NCI-H2029 treated with DMSO at 0.1 percent for 48 hours (cell line): ENCODE measurements at regions not wholly inside any gene's neighbourhood (a gene's known extent, or its start where the extent isn't known, plus 50 kb on each side); places are given as distances from the start of the nearest gene placed in this dataset.
A peak's percentile ranks its signal among the peaks of the same experiment; 100 is the strongest.
"Not testable (repeated sequence)": the region's sequence is repeated elsewhere in the genome, so short reads cannot be mapped to it uniquely, and the experiment has no call there.

ENCODE experiments used
- DNase-seq: peaks from one replicate; lab custom pipeline; 2025; lab: John Stamatoyannopoulos, UW

- DNase-seq: peak; percentile 68
Measured at GRCh38 chr10:78458983-78459638, 425.4 kb downstream of the RPS24 start.

DNA sequence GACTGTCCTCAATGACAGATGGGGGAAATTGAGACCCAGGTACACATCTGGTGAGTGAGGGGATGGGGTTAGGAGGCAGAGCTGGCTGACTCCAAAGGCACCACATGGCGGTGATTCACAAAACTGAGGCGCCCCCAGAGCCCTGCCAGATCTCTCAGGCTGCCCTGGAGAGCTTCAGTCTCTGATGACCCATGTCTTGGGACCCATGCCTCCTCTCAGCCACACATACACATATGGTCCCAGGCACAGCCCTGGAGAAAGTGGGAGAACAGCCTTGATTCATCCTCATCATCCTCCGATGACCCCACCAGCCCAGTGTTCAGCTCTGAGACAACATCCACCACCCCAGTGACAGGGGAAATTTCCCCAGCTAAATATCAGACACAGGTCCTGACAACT lies 426.0 kb downstream of the RPS24 start:
- no peak for DNase-seq

DNA sequence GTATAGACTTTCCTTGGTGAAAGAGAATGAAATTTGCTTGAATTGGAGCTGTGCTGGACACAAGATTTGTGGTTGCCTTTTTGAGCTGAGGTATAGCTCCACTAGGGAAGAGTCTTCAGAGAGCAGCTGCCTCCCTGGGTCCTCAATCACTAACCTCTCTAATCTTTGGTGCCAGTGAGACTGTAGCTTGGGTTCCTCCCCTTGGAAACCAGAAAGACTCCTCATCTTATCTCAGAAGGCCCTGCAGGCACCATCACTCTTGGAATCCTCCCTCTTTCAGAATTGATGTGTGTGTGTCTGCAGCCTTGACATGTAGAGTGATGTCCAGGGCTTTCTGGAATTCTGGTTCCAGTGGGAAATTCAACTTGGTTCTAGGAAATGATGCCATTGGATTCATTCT lies 426.5 kb downstream of the RPS24 start:
- DNase-seq: no peak

DNA sequence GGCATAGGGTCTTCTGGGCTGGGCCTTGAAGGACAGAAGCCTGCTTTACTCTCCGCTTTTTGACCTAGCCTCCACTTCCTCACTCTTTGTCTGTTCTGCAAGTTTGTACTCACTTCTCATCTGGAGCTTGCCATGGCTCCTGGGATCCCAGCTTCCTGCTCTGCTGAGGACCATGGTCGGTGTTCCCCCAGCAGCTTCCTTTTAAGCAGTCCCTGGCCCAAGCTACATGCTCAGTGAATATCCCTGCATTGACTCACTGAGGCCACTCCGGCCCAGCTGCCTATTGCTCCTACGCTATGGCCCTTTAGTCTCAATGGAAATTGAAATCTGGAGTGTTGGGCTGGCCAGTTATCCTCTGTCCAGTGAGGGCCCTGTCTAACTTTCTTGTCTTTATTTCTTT lies 427.7 kb downstream of the RPS24 start:
- DNase-seq: no peak

- no peak for DNase-seq
Measured at GRCh38 chr10:78462176-78462575, 428.5 kb downstream of the RPS24 start.

DNA sequence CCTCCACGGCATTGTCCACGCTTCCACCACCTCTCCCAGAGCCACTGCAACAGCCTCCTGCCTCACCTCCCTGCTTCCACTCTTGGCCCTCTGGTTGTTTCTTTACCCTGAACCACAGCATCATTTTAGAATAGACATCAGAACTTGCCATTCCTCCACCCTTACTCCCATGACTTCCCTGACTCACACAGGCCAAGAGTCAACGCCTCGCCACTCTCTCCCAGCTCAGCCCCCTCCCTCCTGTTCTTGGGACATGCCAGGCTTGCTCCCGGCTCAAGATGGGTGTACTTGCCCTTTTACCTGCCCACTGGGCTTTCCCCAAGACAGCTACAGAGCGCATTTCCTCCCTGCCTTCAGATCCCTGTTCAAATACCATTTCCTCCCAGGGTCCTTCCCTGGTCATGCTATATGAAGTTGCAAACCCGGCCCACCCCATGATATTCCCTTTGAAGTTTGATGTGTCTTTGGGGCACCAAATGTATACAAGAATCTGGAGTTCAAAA lies 429.1 kb downstream of the RPS24 start:
- DNase-seq: no peak

DNA sequence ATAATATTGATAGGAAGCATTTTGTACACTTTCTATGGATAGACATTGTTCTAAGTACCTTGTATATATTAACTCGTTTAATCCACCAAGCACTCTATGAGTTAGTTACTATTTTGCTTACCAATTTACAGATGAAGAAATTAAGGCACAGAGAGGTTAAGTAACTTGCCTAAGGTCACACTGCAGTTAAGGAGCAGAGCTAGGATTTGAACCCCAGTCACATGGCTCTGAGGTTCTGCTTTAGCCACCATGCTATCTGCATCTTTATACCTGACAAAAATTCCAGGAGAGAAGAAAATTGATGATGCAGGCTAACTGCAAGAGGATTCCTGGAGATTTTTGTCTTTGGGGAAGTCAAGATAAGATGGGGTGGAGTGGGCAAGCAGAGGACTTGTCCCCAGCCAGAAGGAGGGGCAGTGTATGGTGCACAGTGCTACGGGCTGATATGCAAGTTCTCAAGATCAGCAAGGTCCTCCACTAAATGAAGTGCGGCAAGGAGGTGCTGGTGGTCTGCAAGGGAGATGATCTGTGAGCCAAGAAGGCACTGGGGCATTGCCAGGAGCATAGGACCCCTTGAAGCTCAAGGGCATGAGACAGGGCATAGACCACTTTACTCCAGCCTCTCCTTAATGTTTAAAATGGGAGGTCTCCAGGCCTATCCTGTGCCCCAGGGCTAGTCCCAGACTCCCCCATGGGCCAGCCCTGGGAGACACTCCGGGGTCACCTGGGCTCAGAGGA lies 430.6 kb downstream of the RPS24 start:
- no peak for DNase-seq

DNA sequence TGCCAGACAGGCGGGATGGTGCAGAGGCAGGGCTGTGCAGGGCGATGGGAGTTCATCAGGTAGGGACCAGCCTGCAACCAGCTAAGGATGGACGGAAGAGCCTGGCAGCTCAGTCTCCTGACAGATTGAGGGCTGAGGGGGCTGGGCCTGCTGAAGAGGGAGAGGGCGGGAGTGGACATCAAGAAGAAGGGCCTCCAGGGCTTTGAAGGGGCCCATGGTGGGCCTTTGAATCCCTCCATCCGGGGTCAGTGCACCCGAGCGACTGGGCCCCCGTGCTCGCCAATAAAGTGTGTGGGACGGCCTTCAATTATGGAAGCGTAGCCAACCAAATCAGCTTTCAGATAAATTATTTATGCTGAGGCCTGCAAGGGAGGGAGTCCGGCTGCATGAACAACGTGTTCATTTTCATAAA lies 431.2 kb downstream of the RPS24 start:
- no peak for DNase-seq

GRCh38 chr10:78465431-78465830 lies 431.8 kb downstream of the RPS24 start:
- DNase-seq: no peak

DNA sequence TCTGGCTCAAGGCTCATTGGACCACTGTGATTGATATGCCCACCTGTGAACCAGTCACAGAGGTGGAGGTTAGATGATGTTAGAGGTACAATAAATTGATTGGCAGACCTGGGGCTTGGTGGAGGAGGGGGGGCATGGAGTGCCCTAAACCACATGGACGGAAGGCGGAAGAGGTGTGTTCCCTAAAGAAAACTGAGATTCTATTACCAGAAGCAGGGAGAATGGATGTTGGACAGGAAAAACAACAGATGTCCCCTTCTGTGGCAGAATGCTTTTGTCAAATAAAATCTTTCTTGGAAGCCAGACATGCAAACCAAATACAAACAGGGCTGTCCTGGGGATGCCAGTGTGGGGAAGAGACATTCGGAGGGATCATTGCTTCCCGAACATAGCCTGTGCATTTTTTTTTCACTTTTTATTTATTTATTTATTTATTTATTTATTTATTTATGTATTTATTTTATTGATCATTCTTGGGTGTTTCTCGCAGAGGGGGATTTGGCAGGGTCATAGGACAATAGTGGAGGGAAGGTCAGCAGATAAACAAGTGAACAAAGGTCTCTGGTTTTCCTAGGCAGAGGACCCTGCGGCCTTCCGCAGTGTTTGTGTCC lies 433.9 kb downstream of the RPS24 start:
- no peak for DNase-seq

GRCh38 chr10:78468731-78469130 lies 435.1 kb downstream of the RPS24 start:
- DNase-seq: not testable (repeated sequence)

DNA sequence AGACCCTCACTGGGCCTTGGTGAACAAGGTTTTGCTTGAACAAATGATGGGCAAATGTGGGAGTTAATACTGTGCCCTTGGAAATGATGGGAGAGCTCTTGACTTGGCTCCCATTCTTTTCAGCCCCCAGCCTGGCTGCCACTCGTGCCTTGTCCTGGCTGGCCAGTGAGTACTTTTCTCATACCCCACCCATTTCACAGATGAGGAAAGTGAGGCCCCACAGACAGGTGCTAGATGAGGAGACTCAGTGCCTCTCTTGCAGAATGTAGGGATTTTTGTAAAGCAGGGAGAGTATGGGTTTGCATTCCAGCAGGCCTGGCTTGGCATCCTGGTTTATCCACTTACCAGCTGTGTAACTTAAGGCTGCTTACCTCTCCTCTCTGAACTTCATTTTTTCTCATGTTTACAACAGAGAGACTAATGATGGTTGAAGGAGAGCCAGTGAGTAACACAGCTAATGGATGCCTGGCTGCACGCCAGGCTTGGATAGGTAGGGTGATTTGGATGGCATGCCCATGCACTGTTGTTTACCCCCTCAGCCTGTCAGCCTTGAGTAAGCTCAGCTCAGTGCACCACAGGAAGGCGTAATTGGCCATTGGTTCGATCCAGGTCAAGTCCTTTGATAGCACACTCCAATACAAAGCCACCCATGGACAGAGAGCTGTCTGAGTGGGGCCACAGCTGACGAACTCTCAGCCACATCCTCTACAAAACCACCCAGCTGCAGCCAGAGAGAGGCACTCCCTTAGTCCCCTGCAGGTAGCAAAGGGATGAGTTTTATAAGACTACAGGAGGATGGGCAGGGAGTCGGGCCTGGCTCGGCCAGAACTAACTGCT lies 436.8 kb downstream of the RPS24 start:
- peak; percentile 77 for DNase-seq

DNA sequence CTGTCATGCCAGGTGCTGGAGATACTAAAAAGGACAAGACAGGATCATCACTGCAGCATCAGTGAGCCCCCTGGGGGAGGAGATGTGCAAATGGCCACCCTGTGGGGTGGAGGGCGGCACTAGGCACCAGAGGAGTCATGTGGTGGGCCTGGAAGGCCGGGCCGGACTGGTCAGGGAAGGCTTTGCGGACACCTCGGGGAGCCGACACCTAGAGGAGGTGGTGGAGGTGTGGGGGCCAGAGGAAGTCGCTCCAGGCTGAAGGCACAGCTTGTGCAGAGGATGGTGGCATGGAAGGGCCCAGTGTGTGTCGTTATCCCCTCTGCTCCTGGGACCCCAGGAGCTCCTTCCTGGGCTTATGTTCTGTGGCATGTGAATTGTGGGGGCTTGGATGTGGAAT lies 437.7 kb downstream of the RPS24 start:
- no peak for DNase-seq

DNA sequence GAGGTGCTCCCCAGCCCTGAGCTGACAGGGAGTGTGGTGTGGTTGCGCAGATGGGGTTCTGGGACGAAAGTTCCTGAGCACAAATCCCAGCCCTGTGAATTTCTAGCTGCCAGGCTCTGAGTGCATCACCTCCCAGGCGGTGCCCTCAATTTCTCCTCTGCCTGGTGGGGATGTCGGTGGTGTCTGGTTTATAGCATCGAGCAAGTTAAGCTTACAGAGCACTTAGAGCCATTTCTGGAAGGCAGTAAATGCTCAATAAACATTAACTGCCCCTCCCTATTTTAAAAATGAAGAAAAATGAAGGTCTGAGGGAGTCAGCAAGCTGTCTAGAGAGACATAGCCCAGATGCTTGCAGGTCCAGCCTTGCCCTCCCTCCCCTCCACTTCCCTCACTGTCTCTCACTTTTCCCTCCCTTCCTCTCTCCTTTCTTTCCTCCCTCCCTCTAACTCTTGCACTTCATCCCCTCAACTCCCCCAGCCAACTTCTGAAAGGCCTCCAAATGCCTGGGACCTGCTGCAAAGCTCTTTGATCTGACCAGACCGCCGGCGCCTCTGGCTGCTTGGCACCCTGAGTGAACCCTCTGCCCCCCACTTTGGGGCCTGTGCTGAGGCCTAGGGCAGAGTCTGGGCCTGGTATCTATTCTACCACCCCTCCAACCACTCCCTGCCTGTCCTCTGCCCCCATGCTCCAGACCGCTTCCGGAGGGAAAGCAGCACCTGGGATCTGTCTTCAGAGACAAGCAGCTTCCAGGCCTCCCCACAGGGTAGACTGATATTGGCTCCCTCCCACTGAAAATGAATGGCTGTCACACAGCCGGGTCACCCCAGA lies 438.3 kb downstream of the RPS24 start:
- DNase-seq: no peak

- no peak for DNase-seq
Measured at GRCh38 chr10:78472551-78472890, 438.9 kb downstream of the RPS24 start.

DNA sequence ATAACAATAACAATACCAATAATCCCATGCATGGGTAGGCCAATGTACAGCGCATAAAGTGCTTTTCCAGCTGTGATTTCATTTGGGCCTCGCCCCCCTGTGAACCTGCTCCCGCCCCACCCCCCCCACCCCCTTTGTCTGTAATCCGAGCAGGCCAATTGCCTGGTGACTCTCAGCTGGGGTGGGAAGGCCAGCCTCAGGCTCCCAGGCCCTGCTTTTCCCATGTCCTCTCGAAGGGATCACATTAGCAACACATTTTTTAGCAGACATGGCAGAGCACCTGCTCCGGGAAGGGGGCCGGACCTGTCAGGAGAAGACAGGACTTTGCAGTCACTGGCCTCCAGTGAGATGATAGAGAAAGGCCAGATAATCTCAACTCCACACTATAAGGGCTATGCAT lies 439.3 kb downstream of the RPS24 start:
- DNase-seq: no peak

DNA sequence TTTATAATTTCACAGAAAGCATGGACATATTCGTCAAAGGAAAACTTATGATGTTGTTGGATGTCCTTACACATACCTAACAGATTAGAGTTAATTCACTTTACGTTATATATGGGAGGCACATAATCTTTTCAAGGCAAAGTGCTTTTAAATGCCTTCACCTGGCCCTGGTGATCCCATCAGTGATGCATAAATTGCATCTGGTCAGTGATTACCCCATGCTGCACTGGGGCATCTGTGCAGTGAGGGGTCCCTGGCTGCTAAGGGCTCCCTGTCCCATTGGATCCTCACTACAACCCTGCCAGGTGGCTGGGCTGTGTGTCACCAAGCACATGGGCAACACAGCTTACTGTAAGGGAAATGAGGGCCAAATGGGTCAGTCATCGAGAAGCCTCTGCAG lies 441.1 kb downstream of the RPS24 start:
- no peak for DNase-seq

DNA sequence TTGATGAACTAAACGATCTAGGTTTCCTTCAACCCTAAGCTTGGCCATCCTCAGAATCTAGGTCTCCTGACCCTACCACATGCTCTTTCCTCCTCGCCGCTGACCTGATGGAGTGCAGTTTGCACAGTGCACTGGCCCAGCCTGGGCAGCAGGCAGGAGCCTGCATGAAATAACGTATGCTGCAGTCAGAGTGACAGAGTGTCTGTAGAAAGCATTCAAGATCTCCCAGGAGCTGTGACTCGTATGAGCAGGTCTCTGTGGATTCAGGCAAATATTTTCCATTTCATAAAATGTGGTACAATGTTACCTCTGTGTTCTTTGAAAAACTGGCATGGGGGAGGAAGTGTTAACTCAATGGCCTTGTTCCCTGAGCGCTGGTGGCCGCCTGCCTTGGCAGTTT lies 441.8 kb downstream of the RPS24 start:
- no peak for DNase-seq

DNA sequence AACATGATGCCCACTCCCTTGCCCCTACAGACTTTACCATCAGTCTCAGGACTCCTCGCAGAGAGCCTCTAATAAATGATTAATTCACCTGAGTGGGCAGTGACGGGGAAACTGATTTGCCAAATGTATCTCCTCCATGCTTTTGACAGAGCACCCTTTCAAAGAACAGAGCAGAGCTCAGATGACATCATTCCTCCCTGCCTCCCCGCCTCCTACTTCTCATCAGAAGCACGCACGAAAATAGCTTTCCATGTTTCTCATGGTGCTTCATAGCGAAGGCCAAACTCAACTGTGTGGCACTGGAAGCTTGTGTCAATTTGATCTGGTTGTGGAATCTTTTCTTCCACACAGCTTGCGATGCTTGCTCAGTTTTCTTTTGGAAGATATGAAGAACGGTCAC lies 442.5 kb downstream of the RPS24 start:
- DNase-seq: no peak

- DNase-seq: no peak
Measured at GRCh38 chr10:78476844-78477243, 443.2 kb downstream of the RPS24 start.

- no peak for DNase-seq
Measured at GRCh38 chr10:78478919-78479318, 445.3 kb downstream of the RPS24 start.

DNA sequence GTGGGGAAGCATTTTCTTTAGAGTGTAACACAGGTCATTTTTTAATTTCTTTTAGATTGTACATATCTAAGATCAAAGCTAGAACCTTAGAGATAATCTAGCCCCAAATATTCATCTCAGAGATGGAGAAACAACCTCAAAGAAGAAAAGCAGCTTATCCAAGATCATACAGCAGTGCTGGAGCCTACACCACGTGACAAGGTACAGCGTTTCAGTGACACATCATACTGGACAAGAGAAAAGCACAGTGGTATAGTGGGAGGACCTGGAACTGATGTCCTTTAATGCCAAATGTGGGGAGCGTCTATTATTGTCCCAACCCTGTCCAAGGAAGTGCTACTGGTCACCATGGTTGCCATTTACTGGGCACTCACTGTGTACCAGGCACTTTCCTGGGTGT lies 445.8 kb downstream of the RPS24 start:
- no peak for DNase-seq
